ENCODE measurements at regions not wholly inside any gene's neighbourhood (a gene's known extent, or its start where the extent isn't known, plus 50 kb on each side); places are given as distances from the start of the nearest gene placed in this dataset.

DNA sequence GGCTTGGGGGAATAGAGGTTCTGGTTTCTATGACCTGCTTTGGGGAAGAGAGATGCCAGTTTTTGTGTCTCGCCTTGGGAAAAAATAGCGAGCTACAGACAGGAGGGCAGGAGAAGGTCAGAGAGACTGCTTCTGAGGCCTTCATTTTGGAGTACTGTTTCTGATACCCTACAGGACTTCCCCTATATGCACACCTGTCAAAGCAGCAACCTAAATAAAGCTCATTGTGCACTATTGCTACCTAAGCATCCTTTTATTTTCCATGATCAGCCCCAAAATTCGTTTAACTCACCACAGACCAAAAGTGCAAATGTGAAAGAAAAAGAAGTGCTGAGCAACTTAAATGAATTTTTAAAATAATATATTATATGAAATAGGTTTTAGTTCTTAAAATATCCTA is 145.6 kb upstream of the CHRM3 start:
- TF ChIP-seq CTCF (IDR thresholded peaks at IDR 0.05) (no peak), POLR2A (IDR thresholded peaks at IDR 0.05) (no peak), POLR2AphosphoS5 (IDR thresholded peaks at IDR 0.05) (no peak)

All from sigmoid colon (tissue), 4 donors.